GM12874 (cell line): ENCODE measurements at regions not wholly inside any gene's neighbourhood (a gene's known extent, or its start where the extent isn't known, plus 50 kb on each side); places are given as distances from the start of the nearest gene placed in this dataset.

Experiments
- TF ChIP-seq, protein P1 (sequence below): IDR thresholded peaks from 2 replicates; pipeline ENCODE4 v1.5.1; 2011; ENCODE audit warnings: low read depth, mild to moderate bottlenecking, control low read depth, low read length, moderate library complexity; ENCODE audit not compliant: insufficient read depth

DNA sequence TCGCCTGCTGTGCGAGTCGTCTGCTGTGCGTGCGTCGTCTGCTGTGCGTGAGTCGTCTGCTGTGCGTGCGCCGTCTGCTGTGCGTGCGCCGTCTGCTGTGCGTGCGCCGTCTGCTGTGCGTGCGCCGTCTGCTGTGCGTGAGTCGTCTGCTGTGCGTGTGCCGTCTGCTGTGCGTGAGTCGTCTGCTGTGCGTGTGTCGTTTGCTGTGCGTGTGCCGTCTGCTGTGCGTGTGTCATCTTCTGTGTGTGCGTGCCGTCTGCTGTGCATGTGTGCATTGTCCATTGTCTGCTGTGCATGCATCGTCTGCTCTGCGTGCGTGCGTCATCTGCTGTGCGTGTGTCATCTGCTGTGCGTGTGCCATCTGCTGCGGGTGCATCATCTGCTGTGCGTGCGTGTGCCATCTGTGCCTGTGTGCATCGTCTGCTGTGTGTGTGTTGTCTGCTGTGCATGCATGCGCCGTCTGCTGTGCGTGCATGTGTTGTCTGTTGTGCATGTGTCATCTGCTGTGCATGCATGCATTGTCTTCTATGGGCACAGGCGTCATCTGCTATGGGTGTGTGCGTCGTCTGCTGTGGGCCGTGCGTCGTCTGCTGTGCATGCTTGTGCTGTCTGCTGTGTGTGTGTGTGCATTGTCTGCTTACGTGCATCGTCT is 68.6 kb upstream of the IRX4 start:
- TF ChIP-seq, protein P1, sequence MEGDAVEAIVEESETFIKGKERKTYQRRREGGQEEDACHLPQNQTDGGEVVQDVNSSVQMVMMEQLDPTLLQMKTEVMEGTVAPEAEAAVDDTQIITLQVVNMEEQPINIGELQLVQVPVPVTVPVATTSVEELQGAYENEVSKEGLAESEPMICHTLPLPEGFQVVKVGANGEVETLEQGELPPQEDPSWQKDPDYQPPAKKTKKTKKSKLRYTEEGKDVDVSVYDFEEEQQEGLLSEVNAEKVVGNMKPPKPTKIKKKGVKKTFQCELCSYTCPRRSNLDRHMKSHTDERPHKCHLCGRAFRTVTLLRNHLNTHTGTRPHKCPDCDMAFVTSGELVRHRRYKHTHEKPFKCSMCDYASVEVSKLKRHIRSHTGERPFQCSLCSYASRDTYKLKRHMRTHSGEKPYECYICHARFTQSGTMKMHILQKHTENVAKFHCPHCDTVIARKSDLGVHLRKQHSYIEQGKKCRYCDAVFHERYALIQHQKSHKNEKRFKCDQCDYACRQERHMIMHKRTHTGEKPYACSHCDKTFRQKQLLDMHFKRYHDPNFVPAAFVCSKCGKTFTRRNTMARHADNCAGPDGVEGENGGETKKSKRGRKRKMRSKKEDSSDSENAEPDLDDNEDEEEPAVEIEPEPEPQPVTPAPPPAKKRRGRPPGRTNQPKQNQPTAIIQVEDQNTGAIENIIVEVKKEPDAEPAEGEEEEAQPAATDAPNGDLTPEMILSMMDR: no peak

GRCh38 chr5:1950708-1951103 is 68.0 kb upstream of the IRX4 start:
- TF ChIP-seq, protein P1: no peak

GRCh38 chr5:1950096-1950707 is 67.5 kb upstream of the IRX4 start:
- TF ChIP-seq, protein P1: no peak

DNA sequence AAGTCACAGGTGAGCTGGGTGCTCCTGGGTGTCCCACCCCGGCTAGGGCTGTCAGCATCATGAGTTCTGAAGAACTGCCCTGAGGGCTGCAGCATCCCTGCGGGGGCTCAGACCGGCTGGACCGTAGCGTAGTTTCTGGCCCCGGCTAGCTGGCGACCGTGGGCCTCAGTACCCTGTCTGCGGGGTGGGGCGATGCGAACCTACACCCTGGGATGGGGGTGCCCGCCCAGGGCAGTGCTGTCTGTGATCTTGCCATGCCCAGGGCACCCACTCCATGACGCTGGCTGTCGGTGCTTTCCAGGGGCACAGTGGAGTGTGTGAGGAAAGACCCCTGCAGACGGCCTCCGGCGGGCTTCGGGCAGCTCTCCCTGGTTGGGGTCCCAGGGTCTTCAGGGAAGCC is 66.5 kb upstream of the IRX4 start:
- TF ChIP-seq, protein P1: no peak

DNA sequence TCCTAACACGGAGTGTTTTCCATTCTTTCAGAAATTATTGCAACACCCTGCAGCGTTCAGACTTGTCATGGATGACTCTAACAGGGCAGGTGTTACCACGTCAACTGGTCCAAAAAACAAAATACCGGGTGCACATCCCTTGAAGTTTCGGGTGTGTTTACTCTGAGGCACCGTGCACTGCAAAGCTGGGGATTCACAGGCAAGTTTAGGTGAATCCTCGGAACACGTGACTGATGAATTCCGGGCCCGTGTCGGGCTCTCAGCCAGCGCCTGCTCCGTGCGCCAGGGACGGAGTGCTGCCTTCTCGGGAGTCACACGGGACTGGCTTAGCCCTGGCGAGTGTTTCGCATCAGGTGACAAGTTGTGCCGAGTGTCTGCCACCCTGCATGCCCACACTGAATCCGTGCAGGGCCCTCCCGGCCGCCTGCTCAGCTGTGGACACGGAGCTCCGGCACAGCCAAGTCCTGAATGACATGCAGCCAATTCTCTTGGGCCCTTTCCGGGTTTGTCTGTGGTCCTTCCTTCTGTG is 66.0 kb upstream of the IRX4 start:
- TF ChIP-seq, protein P1: no peak

- TF ChIP-seq, protein P1: no peak
Measured at GRCh38 chr5:1948111-1948510, 65.4 kb upstream of the IRX4 start.

- TF ChIP-seq, protein P1: no peak
Measured at GRCh38 chr5:1946776-1947175, 64.1 kb upstream of the IRX4 start.
